HG02798 (cell line): ENCODE measurements at regions not wholly inside any gene's neighbourhood (a gene's known extent, or its start where the extent isn't known, plus 50 kb on each side); places are given as distances from the start of the nearest gene placed in this dataset.
"Not testable (repeated sequence)": the region's sequence is repeated elsewhere in the genome, so short reads cannot be mapped to it uniquely, and the experiment has no call there.

Experiments used
- ATAC-seq: cut with Tn5 transposase; IDR thresholded peaks from one replicate; pipeline ENCODE4 v1.9.1; 2021; ENCODE audit warnings: mild to moderate bottlenecking; ENCODE audit not compliant: unreplicated experiment, poor library complexity

DNA sequence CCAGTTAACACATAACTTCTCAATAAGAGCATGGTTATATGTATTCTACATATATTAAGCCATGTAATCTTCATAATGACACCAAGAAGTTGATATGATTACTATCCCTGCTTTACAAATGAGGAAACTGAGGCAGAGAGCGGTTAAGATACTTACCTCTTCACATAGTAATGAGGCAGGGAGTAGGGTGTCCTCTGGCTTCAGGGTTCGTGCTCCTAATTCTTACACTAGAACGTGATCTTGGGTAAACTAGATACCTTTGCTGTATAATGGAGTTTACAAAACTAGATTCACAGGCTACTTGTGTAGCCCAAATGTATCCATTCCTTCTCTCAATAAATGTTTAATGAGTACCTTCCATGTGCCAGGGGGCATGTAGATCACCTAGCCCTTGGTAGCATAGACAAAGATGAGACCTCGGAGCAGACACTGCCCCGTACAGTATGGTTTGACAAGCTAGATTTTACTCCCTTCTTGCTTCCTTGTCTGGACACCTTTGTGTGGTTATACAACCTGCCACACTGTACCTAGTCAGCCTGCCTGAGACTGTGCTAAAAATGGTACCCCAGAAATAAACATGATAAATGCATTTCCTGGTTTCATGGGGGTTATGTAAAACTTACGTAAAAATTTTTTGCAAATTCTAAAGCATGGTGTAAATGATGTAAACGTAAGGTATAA, 991.8 kb downstream of the VRK1 start:
- ATAC-seq: no peak

DNA sequence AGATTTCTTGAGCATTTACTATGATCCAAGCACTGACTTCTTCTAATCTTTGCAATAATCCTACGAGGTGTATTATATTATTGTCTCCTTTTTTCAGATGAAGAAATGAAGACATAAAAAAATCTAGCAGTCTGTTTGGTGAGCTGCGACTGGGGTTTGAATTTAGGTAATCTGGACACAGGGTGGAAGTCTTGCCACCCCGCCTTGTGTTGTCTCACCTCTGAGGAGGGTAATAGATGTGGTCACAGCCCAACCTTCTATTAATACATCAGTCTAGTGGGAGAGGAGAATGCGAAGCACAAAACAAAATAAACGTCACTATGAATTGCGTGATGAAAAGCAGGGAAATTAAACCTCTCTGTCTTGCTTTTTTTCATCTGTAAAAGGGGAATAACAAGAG, 993.9 kb downstream of the VRK1 start:
- no peak for ATAC-seq

GRCh38 chr14:97791906-97792305, 994.7 kb downstream of the VRK1 start:
- no peak for ATAC-seq

DNA sequence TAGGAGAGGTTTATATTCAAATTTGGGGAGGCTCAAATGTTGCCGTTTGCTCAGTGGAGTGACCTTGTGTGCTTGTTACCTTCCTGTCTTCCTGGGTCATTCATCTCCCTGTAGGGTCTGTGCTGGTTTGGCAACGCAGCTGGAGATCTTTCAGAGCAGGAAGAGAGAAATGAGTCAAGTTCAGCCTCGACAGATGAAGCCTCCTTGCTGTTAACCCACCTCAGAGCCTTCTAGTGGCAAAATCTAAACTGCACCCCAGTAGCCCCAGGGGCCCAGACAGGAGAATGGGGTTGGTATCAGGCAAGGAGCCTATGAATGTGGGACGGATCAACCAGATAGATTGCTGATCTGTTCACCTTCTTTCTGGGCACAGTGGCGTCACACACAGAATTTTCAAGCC, 999.3 kb downstream of the VRK1 start:
- ATAC-seq: no peak

DNA sequence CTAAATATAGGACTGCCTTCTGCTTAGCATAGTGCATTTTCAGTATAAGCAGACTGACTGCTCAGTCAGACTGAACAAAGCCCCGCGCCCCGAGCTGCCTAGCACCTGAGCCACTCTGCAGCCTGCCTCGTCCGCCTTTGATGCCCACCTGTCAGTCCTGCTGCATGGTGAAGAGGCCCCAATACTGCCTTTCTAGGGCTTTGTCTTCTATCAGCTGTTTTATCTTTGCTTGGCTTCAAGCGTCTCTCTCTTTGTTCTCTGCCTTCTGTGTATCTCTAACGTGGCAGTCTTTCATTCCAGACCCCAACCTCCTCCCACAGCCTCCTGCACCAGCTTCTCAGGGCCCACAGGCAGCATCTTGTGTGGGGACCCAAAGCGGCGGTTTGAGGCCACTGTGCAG, 1001.0 kb downstream of the VRK1 start:
- no peak for ATAC-seq

GRCh38 chr14:97802430-97803373, 1005.5 kb downstream of the VRK1 start:
- no peak for ATAC-seq

GRCh38 chr14:97804056-97804455, 1006.9 kb downstream of the VRK1 start:
- ATAC-seq: no peak

- ATAC-seq: no peak
Measured at GRCh38 chr14:97806891-97807290, 1009.7 kb downstream of the VRK1 start.

GRCh38 chr14:97808541-97808940, 1011.4 kb downstream of the VRK1 start:
- ATAC-seq: not testable (repeated sequence)

DNA sequence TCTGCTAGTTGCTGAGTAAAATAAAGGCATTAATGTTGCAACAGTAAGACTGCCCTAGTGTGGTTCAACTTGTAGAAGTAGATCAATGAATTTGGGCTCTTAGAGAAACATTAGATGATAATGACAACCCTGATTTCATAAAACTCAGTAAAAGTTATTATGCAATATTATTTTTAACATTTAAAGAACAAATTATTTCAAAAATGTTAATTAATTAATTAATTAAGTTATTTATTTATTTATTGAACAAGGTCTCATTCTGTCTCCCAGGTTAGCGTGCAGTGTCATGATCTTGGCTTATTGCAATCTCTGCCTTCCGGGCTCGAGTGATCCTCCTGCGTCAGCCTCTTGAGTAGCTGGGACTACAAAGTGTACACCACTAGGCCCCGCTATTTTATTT, 1016.4 kb downstream of the VRK1 start:
- no peak for ATAC-seq

DNA sequence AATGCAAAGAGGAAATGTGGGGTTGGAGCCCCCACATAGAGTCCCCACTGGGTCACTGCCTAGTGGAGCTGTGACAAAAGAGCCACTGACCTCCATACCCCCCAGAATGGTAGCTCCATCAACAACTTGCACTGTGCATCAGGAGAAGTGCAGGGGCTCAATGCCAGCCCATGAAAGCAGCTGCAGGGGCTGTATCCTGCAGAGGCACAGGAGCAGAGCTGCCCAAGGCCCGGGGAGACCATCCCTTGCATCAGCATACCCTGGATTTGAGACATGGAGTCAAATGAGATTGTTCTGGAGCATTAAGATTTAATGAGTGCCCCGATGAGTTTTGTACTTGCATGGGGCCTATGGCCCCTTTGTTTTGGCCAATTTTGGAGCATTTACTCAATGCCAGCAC, 1023.6 kb downstream of the VRK1 start:
- ATAC-seq: no peak

DNA sequence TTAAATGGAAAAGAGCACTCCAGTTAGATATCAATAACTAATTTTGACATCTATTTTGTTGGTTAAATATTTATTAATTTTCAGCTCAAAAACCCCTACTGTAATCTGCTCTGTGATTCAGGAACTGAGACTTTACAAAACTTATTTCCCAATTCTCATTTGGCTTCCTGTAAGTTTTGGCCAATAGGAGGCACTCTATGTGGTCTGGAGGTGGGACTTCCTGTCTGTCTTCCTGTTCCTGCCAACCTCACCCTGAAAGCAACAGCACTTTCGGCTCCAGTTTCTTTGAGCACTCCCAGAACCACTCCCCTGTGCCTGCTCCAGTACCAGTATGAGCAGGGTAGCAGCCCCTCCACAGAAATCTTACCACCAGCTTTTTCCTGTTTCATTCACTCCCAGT, 1027.0 kb downstream of the VRK1 start:
- ATAC-seq: no peak

- ATAC-seq: no peak
Measured at GRCh38 chr14:97827746-97828145, 1030.6 kb downstream of the VRK1 start.

GRCh38 chr14:97832776-97833175, 1035.6 kb downstream of the VRK1 start:
- ATAC-seq: no peak

DNA sequence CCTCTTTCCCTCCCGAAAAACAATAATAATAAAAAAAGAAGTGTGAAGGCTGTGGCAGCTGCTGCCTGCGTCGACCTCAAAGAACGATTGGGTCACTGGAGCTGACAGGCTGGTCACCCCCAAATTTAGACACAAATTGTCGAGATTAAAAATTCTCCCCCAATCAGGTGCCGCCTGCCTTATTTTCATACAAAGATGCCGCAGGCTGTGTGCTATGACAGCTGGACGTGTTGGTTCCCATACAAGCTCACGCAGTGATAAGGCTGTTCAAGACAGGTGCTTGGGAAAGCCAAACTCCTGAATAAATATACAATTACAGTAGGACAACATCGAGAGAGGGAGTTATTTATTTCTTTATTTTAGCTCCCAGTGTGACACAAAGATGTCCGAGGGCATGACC, 1041.8 kb downstream of the VRK1 start:
- ATAC-seq: no peak

GRCh38 chr14:97840159-97840558, 1043.0 kb downstream of the VRK1 start:
- ATAC-seq: no peak

DNA sequence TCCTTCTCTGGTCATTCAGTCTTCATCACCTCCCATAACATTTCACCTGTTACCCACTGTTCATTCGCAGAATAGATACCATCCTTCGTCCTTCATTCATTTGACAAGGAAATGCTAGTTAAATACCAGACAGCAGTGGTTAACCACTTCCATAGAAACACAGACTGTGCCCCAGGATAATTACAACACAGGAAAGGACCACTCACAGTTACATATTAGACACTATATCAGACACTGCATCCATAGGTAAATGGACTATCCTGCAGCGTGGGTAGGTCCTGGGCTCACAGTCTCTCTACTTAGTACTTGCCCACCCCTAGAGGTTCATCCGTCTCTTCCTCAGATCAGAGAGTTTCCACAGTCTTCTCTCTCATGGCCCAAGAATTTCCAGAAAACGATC, 1044.6 kb downstream of the VRK1 start:
- ATAC-seq: no peak

GRCh38 chr14:97843066-97843465, 1045.9 kb downstream of the VRK1 start:
- no peak for ATAC-seq

DNA sequence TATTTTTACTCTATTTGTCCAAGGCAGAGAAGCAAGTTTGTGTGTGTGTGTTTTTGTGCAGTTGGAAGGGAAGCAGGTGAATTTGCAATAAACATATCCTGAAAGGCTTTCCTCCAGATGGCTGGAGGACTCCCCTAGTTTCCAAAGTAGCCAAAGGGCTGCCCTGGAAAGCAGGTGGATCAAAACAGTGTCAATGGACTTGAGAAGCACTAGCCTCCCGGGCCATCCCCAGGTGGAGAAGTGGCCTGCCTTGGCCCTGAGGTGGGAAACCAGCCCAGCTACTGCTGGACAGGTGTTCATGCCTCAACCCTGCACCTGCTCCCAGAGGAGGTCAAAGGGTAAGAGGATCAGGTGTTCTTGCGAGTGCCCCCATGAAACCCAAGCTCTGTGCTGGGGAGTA, 1046.9 kb downstream of the VRK1 start:
- no peak for ATAC-seq

DNA sequence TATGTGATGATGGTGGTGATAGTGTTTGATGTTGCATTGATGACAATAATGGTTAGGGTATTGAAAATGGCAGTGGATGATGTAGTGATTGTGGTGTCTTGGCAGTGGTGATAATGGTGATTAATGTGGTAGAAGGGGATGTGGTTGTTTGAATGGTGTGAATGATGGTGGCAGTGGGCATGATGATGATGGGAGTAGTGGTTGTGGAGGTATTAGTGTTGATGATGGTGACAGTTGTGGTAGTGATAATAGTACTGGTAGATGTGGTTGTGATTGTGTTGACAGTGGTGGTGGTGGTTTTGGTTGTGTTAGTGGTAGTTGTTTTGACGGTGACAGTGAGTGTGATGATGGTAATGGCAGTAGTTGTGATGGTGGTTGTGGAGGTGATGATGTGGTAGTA, 1049.0 kb downstream of the VRK1 start:
- ATAC-seq: no peak

DNA sequence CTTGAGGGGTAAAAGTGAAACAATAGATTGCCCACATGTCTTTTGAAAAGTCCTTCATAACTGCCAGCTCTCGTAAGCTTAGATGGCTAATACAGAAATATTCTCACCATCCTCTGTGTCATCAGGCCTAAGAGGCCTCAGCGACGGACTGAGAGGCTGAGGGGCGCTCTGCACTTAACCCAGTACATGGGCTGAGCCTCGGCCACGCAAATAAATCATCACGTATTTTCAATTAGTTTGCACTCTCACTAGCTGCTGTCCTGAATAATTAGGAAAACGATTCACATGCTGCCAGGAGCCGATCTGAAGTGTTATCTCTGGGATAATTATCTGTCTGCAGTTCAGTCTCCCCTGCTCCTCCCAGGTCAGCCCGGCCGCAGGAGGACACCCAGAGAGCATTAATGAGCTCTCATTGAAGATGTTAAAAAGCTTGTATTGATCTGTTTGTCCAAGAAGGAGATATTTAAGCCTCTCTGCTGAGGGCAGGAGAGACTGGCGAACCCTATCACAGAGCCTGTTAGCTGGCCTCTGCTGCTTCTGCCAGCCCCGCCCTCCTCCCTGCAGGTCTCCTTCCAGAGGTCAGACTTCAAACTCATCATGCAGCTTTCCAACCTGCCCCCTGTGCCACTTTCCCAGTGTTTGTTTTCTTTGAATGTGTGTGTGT, 1051.3 kb downstream of the VRK1 start:
- ATAC-seq: no peak
